ENCODE measurements at regions not wholly inside any gene's neighbourhood (a gene's known extent, or its start where the extent isn't known, plus 50 kb on each side); places are given as distances from the start of the nearest gene placed in this dataset.

GRCh38 chr6:102344769-102345168, 951.3 kb downstream of the GRIK2 start:
- FAIRE-seq (no peak), DNase-seq (ENCODE audit: insufficient read length, low spot score) (no peak)
- no peak for TF ChIP-seq CTCF (IDR thresholded peaks at IDR 0.05; ENCODE audit: insufficient read depth, missing control alignments)

- FAIRE-seq (peak; percentile 90), DNase-seq (ENCODE audit: insufficient read length, low spot score) (no peak)
- TF ChIP-seq CTCF (IDR thresholded peaks at IDR 0.05; ENCODE audit: insufficient read depth, missing control alignments), result no peak
Observed at GRCh38 chr6:102340311-102340710, 946.8 kb downstream of the GRIK2 start.

DNA sequence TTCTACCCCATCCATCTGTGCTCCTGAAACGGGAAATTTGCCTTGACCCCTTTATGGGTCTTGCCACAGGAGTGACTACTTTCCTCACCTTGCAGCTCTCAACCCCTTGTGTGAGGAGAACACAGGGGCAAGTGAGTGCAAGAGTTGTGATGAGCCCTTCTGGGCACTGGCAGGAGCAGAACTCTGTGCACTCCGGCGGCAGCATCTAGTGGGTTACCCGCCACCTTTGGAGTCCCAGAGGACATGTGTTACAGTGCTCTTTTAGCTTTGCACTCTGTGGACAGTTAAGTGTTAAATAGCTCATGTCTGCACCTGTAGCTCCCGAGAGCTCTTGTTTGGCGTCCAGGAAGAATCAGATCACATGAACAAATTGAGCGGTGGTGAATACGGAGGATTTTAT, 940.2 kb downstream of the GRIK2 start:
- no peak for DNase-seq (ENCODE audit: insufficient read length, low spot score)
- no peak for FAIRE-seq
- no peak for TF ChIP-seq CTCF (IDR thresholded peaks at IDR 0.05; ENCODE audit: insufficient read depth, missing control alignments)

DNA sequence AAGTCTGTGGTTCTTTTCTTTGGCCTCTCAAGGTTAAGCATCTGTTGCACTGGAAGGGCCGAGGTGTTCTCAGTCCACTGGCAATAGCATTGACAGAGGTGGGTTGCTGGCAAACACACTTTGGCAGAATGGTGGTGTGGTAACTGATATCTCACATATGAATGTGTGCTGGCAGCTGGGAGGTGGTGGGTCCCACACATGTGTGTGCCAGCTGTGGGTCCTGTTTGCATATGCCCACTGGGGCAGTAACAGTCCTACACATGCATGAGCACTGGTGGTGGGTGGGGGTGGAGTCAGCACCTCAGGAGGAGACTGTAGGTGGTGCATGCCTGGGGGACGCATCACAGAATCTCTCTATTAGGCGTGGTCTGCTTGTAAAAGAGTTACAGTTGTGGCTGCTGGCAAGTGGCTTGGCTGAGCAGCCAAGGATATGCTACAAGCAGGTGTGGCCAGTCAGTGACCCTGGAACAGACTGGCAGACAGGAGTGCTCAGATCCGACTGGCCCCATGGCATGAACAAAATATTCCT, 934.3 kb downstream of the GRIK2 start:
- no peak for TF ChIP-seq CTCF (IDR thresholded peaks at IDR 0.05; ENCODE audit: insufficient read depth, missing control alignments)
- no peak for FAIRE-seq
- no peak for DNase-seq (ENCODE audit: insufficient read length, low spot score)

DNA sequence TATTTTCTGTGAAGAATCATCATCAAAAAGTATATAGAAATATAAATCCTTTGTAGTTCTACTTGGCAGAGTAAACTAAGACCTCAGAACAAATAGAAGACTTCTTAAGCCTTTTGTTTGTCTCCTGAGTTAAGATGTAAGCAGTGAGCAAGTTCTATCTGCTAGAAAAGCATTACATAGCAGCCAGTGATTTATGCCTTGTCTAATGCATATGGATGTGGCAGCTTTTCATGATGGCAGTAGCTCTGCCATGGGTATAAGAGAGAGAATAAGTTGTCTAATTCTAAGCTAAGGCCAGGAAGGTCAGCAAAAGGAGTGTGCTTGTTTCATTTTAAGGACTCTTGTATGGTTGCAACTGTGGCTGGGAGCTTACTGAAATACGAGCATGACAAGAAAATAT, 920.2 kb downstream of the GRIK2 start:
- no peak for TF ChIP-seq CTCF (IDR thresholded peaks at IDR 0.05; ENCODE audit: insufficient read depth, missing control alignments)
- DNase-seq (ENCODE audit: insufficient read length, low spot score) (no peak), FAIRE-seq (no peak)

- DNase-seq (ENCODE audit: insufficient read length, low spot score) (no peak), FAIRE-seq (no peak)
- no peak for TF ChIP-seq CTCF (IDR thresholded peaks at IDR 0.05; ENCODE audit: insufficient read depth, missing control alignments)
Observed at GRCh38 chr6:102309700-102310099, 916.2 kb downstream of the GRIK2 start.

DNA sequence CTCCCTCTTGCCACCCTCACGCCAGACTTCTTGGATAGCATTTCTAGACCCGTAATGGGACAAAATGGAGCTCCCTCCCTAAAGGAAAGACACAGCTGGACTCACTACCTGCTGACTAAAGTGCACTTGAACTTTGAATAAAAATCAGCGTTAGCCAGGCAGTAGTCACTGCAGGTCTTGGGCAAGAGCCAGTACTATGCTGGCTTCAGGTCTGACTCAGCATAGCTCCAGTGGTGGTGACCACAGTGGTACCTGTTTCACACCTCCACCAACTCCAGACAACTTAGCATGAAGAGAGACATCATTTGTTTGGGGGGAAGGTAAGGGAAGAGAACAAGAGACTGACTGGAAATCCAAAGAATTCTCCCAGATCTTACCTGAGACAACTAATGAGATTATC, 906.8 kb downstream of the GRIK2 start:
- DNase-seq (ENCODE audit: insufficient read length, low spot score), result no peak
- no peak for FAIRE-seq
- no peak for TF ChIP-seq CTCF (IDR thresholded peaks at IDR 0.05; ENCODE audit: insufficient read depth, missing control alignments)
